ENCODE measurements at regions not wholly inside any gene's neighbourhood (a gene's known extent, or its start where the extent isn't known, plus 50 kb on each side); places are given as distances from the start of the nearest gene placed in this dataset.

DNA sequence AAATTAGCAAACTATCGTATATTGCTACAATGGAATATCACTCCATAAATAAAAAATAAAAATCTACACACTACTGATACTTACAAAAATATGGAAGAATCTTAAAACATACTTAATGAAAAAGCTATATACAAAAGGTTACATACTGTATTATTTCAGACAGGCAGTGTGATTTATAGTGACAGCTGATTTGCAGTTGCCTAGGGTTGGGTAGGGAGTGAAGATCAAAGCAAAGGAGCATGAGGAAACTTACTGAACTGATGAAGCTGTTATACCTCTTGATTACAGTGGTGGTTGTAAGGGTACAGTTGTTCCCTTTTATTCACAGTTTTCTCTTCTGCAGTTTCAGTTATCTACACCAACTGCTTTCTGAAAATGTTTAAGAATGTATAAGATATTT lies 62.6 kb downstream of the FSCB start:
- Histone ChIP-seq H3K27me3 (no peaks in the 10 kb centered on the region), H3K4me3 (no peak overlapping the region), H3K9me3 (no peaks in the 10 kb centered on the region), H3K4me1 (no peaks in the 10 kb centered on the region), H3K36me3 (no peaks in the 10 kb centered on the region), H3K27ac (replicated peaks in 1 of 4) (no peak overlapping the region)
- 35% methylated on average over 1 of the region's 1 CpG for WGBS
- DNase-seq (ENCODE audit: extremely low spot score), result no peak
- intact Hi-C loops (cut with DNase I), result no loop called here
- no peak for TF ChIP-seq POLR2A (IDR thresholded peaks at IDR 0.05; ENCODE audit: low read depth)
- TF ChIP-seq, protein P1, sequence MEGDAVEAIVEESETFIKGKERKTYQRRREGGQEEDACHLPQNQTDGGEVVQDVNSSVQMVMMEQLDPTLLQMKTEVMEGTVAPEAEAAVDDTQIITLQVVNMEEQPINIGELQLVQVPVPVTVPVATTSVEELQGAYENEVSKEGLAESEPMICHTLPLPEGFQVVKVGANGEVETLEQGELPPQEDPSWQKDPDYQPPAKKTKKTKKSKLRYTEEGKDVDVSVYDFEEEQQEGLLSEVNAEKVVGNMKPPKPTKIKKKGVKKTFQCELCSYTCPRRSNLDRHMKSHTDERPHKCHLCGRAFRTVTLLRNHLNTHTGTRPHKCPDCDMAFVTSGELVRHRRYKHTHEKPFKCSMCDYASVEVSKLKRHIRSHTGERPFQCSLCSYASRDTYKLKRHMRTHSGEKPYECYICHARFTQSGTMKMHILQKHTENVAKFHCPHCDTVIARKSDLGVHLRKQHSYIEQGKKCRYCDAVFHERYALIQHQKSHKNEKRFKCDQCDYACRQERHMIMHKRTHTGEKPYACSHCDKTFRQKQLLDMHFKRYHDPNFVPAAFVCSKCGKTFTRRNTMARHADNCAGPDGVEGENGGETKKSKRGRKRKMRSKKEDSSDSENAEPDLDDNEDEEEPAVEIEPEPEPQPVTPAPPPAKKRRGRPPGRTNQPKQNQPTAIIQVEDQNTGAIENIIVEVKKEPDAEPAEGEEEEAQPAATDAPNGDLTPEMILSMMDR (IDR thresholded peaks at IDR 0.05), result no peak
- TF ChIP-seq POLR2AphosphoS5 (IDR thresholded peaks at IDR 0.05), result no peak
- TF ChIP-seq EP300 (IDR thresholded peaks at IDR 0.05), result no peak

DNA sequence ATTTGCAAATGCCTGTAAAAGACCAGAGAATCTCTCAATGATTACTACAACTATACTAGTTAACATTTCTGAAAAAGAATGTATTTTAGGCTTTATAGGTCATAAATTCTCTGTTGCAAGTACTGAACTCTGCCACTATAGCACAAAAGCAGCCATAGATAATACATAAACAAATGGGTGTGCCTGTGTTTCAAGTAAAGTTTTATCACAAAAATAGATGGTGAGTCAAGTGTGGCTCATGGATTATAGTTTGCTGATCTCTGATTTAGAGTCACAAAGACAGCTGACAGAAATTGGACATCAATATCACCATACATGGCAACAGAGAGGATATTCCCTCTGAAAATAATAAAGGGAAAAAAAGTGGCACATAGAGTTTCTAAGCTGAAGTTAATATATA lies 68.1 kb downstream of the FSCB start:
- intact Hi-C loops (cut with DNase I), result no loop called here
- DNase-seq (ENCODE audit: extremely low spot score), result no peak
- H3K36me3 ChIP-seq, result no peaks in the 10 kb centered on the region
- H3K27ac ChIP-seq (replicated peaks in 1 of 4), result no peak overlapping the region
- TF ChIP-seq, protein P1 (IDR thresholded peaks at IDR 0.05), result no peak
- TF ChIP-seq EP300 (IDR thresholded peaks at IDR 0.05), result no peak
- TF ChIP-seq POLR2AphosphoS5 (IDR thresholded peaks at IDR 0.05), result no peak
- TF ChIP-seq POLR2A (IDR thresholded peaks at IDR 0.05; ENCODE audit: low read depth), result no peak
- H3K9me3 ChIP-seq, result no peaks in the 10 kb centered on the region
- H3K4me1 ChIP-seq, result no peaks in the 10 kb centered on the region
- H3K27me3 ChIP-seq, result no peaks in the 10 kb centered on the region
- H3K4me3 ChIP-seq, result no peak overlapping the region

DNA sequence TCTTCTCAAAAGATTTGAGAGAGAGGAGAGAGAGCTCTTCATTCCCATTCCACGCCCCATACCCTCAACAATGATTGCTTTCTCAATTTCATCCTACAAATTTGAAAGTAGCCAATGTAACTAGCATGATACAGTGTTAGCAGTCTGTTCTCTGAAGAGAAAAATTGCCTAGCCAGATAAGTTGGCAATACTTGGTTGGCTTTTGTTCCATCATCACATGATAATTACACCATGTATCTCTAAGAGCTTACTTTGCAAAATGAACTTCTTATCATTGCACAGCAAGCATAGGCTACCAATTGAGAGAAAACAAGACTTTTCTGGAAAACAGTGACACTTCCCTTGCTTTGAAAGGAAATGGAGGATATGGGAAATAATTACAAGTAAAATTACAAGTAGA lies 68.9 kb downstream of the FSCB start:
- TF ChIP-seq POLR2AphosphoS5 (IDR thresholded peaks at IDR 0.05) (no peak), POLR2A (IDR thresholded peaks at IDR 0.05; ENCODE audit: low read depth) (no peak), EP300 (IDR thresholded peaks at IDR 0.05) (no peak)
- TF ChIP-seq, protein P1 (IDR thresholded peaks at IDR 0.05), result no peak
- Histone ChIP-seq H3K27me3 (no peaks in the 10 kb centered on the region), H3K4me1 (no peaks in the 10 kb centered on the region), H3K4me3 (no peak overlapping the region), H3K36me3 (no peaks in the 10 kb centered on the region), H3K27ac (replicated peaks in 1 of 4) (no peak overlapping the region), H3K9me3 (no peaks in the 10 kb centered on the region)
- intact Hi-C loops (cut with DNase I), result no loop called here
- 63% methylated on average over 1 of the region's 1 CpG for WGBS
- no peak for DNase-seq (ENCODE audit: extremely low spot score)

DNA sequence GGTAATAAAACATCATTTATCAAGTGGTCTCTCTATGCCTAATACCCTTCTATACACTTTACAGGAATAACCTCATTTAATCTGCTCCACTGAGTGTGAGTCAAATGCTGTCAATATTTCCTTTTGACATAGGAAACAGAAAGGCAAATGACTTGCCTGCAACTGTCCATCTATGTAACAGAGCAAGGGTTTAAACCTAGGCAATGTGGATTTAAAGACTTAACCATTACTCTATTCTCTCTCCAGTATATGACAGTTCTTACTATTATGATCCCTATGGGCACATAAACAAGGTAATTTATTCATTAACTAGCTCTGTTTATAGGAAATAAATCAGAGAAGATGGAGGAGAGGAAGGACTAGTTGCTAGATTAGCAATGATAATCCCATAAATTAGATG lies 70.6 kb downstream of the FSCB start:
- Histone ChIP-seq H3K27ac (replicated peaks in 1 of 4) (no peak overlapping the region), H3K9me3 (no peaks in the 10 kb centered on the region), H3K27me3 (no peaks in the 10 kb centered on the region), H3K4me3 (no peak overlapping the region), H3K36me3 (no peaks in the 10 kb centered on the region), H3K4me1 (no peaks in the 10 kb centered on the region)
- intact Hi-C loops (cut with DNase I), result no loop called here
- DNase-seq (ENCODE audit: extremely low spot score), result no peak
- TF ChIP-seq POLR2AphosphoS5 (IDR thresholded peaks at IDR 0.05) (no peak), EP300 (IDR thresholded peaks at IDR 0.05) (no peak), POLR2A (IDR thresholded peaks at IDR 0.05; ENCODE audit: low read depth) (no peak)
- TF ChIP-seq, protein P1 (IDR thresholded peaks at IDR 0.05), result no peak

DNA sequence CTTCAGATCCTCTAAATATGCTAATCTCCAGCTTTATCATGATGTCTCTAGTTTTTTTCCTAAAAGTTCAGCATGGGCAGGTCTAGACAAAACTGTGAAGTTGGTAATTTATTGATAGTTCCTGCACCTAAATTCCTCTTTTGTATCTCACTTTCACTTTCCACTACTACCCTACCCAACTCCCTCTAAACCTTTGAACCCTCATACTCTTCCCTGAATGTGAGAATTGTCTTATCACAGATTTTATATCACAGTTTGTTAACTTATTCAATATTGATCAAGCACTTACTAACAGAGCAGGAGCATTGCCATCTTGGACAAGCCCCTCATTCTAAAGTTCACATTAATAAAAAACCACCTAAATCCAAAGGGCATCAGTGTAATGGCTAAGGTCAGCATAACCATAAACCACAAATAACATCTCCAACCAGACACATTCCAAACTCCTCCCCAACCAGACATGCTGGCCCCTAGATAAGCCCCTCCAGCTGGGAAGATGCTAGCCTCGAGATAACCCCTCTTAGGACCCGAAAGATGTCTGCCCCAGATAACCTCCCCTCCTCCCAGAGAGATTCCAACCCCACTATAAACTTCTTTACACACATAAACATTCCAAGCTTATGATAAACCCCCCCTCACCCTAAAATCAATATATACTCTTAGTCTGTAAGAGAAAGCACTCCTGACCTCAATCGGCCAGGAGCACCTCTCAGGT lies 78.7 kb downstream of the FSCB start:
- H3K27ac ChIP-seq (replicated peaks in 1 of 4), result no peak overlapping the region
- no peaks in the 10 kb centered on the region for H3K4me1 ChIP-seq
- intact Hi-C loops (cut with DNase I), result no loop called here
- H3K4me3 ChIP-seq, result no peak overlapping the region
- no peak for DNase-seq (ENCODE audit: extremely low spot score)
- H3K36me3 ChIP-seq, result no peaks in the 10 kb centered on the region
- TF ChIP-seq, protein P1 (IDR thresholded peaks at IDR 0.05), result no peak
- TF ChIP-seq POLR2AphosphoS5 (IDR thresholded peaks at IDR 0.05) (no peak), EP300 (IDR thresholded peaks at IDR 0.05) (no peak), POLR2A (IDR thresholded peaks at IDR 0.05; ENCODE audit: low read depth) (no peak)
- 74% methylated on average over 3 of the region's 3 CpGs for WGBS
- H3K9me3 ChIP-seq, result no peaks in the 10 kb centered on the region
- H3K27me3 ChIP-seq, result no peaks in the 10 kb centered on the region
